MM.1S (cell line): ENCODE measurements at regions not wholly inside any gene's neighbourhood (a gene's known extent, or its start where the extent isn't known, plus 50 kb on each side); places are given as distances from the start of the nearest gene placed in this dataset.

Experiments
- DNase-seq: peaks from one replicate; pipeline ENCODE4 v3.0.0-alpha.2; 2015
- H2AFZ ChIP-seq: fragments of 300-600 bp; sonication (generic); 2 replicates; pipeline ENCODE4 v1.6.0; 2016; ENCODE audit warnings: antibody characterized with exemption, low read length
- H3F3A ChIP-seq: fragments of 300-600 bp; sonication (generic); 2 replicates; pipeline ENCODE4 v1.6.1; 2016; ENCODE audit warnings: mild to moderate bottlenecking, antibody characterized with exemption, low read length, moderate library complexity, mixed read lengths; ENCODE audit not compliant: insufficient read depth
- H3K27ac ChIP-seq: fragments of 300-600 bp; sonication (generic); 2 replicates; pipeline ENCODE4 v1.5.1; 2016; ENCODE audit warnings: mild to moderate bottlenecking, low read length
- H3K27me3 ChIP-seq: fragments of 300-600 bp; sonication (generic); replicated peaks from 2 replicates; pipeline ENCODE4 v1.6.0; 2016; ENCODE audit warnings: low read length; ENCODE audit not compliant: insufficient read depth
- H3K36me3 ChIP-seq: fragments of 300-600 bp; sonication (generic); replicated peaks from 2 replicates; pipeline ENCODE4 v1.6.1; 2016; ENCODE audit warnings: mild to moderate bottlenecking, low read length, mixed read lengths; ENCODE audit not compliant: insufficient read depth
- H3K4me1 ChIP-seq: fragments of 300-600 bp; sonication (generic); 2 replicates; pipeline ENCODE4 v1.6.1; 2016; ENCODE audit warnings: low read length, mixed read lengths
- H3K4me2 ChIP-seq: fragments of 300-600 bp; sonication (generic); 2 replicates; pipeline ENCODE4 v1.6.0; 2016; ENCODE audit warnings: low read depth, low read length
- H3K4me3 ChIP-seq: fragments of 300-600 bp; sonication (generic); 2 replicates; pipeline ENCODE4 v1.5.1; 2016; ENCODE audit warnings: low read length, mixed read lengths
- H3K79me2 ChIP-seq: fragments of 300-600 bp; sonication (generic); 2 replicates; pipeline ENCODE4 v1.6.1; 2016; ENCODE audit warnings: mixed run types, low read length, mixed read lengths
- H3K9ac ChIP-seq: fragments of 300-600 bp; sonication (generic); 2 replicates; pipeline ENCODE4 v1.6.1; 2016; ENCODE audit warnings: low read length, mixed read lengths
- H3K9me2 ChIP-seq: fragments of 300-600 bp; sonication (generic); replicated peaks from 2 replicates; pipeline ENCODE4 v1.6.1; 2016; ENCODE audit warnings: mild to moderate bottlenecking, low read length, mixed read lengths; ENCODE audit not compliant: insufficient read depth
- H3K9me3 ChIP-seq: fragments of 300-600 bp; sonication (generic); replicated peaks from 2 replicates; pipeline ENCODE4 v1.6.1; 2016; ENCODE audit warnings: mild to moderate bottlenecking, low read length, mixed read lengths; ENCODE audit not compliant: insufficient read depth
- H4K20me1 ChIP-seq: fragments of 300-600 bp; sonication (generic); 2 replicates; pipeline ENCODE4 v1.6.1; 2016; ENCODE audit warnings: mild to moderate bottlenecking, low read length, moderate library complexity, mixed read lengths; ENCODE audit not compliant: insufficient read depth
- EZH2 ChIP-seq: fragments of 300-600 bp; sonication (generic); optimal IDR thresholded peaks from 2 replicates; pipeline ENCODE3; 2017; ENCODE audit warnings: low read depth, mild to moderate bottlenecking, antibody characterized with exemption, low read length, mixed read lengths
- EZH2phosphoT487 ChIP-seq: fragments of 300-600 bp; sonication (generic); IDR thresholded peaks from 2 replicates; pipeline ENCODE4 v1.6.1; 2018; ENCODE audit warnings: antibody characterized with exemption, low read length
- TF ChIP-seq, protein P1 (sequence below): fragments of 300-600 bp; sonication (generic); IDR thresholded peaks from 2 replicates; pipeline ENCODE4 v1.5.1; 2016; ENCODE audit warnings: antibody characterized with exemption, low read length, mixed read lengths

- Histone ChIP-seq H3K9me2 (no peaks in the 10 kb centered on the region), H2AFZ (no peak overlapping the region), H3K27ac (no peak overlapping the region), H3K4me2 (no peak overlapping the region), H4K20me1 (no peaks in the 10 kb centered on the region), H3K27me3 (no peaks in the 10 kb centered on the region), H3K9ac (no peak overlapping the region), H3K4me1 (no peaks in the 10 kb centered on the region), H3K4me3 (no peak overlapping the region), H3F3A (no peaks in the 10 kb centered on the region), H3K79me2 (no peaks in the 10 kb centered on the region), H3K9me3 (no peaks in the 10 kb centered on the region), H3K36me3 (no peaks in the 10 kb centered on the region)
- TF ChIP-seq EZH2phosphoT487 (no peak), EZH2 (no peak)
- TF ChIP-seq, protein P1, sequence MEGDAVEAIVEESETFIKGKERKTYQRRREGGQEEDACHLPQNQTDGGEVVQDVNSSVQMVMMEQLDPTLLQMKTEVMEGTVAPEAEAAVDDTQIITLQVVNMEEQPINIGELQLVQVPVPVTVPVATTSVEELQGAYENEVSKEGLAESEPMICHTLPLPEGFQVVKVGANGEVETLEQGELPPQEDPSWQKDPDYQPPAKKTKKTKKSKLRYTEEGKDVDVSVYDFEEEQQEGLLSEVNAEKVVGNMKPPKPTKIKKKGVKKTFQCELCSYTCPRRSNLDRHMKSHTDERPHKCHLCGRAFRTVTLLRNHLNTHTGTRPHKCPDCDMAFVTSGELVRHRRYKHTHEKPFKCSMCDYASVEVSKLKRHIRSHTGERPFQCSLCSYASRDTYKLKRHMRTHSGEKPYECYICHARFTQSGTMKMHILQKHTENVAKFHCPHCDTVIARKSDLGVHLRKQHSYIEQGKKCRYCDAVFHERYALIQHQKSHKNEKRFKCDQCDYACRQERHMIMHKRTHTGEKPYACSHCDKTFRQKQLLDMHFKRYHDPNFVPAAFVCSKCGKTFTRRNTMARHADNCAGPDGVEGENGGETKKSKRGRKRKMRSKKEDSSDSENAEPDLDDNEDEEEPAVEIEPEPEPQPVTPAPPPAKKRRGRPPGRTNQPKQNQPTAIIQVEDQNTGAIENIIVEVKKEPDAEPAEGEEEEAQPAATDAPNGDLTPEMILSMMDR, result no peak
- DNase-seq, result no peak
These were observed 782.5 kb downstream of the C12orf50 start for GRCh38 chr12:87246726-87247125.

- Histone ChIP-seq H3K27me3 (no peaks in the 10 kb centered on the region), H3K27ac (no peak overlapping the region), H3K9me2 (no peaks in the 10 kb centered on the region), H3K36me3 (no peaks in the 10 kb centered on the region), H4K20me1 (no peaks in the 10 kb centered on the region), H3K4me1 (no peaks in the 10 kb centered on the region), H3K79me2 (no peaks in the 10 kb centered on the region), H3F3A (no peaks in the 10 kb centered on the region), H3K4me3 (no peak overlapping the region), H3K9ac (no peak overlapping the region), H3K4me2 (no peak overlapping the region), H2AFZ (no peak overlapping the region), H3K9me3 (no peaks in the 10 kb centered on the region)
- DNase-seq, result no peak
- TF ChIP-seq EZH2phosphoT487 (no peak), EZH2 (no peak)
- TF ChIP-seq, protein P1, result no peak
These were observed 790.7 kb downstream of the C12orf50 start for GRCh38 chr12:87238466-87238865.

- Histone ChIP-seq H3K27me3 (no peaks in the 10 kb centered on the region), H3K36me3 (no peaks in the 10 kb centered on the region), H3K9ac (no peak overlapping the region), H3K27ac (no peak overlapping the region), H3K9me3 (no peaks in the 10 kb centered on the region), H3F3A (no peaks in the 10 kb centered on the region), H2AFZ (no peak overlapping the region), H3K4me2 (no peak overlapping the region), H3K9me2 (no peaks in the 10 kb centered on the region), H3K4me3 (no peak overlapping the region), H4K20me1 (no peaks in the 10 kb centered on the region), H3K79me2 (no peaks in the 10 kb centered on the region), H3K4me1 (no peaks in the 10 kb centered on the region)
- TF ChIP-seq EZH2, result no peak
- no peak for TF ChIP-seq EZH2phosphoT487
- DNase-seq, result no peak
These were observed 794.3 kb downstream of the C12orf50 start for GRCh38 chr12:87234898-87235297.

DNA sequence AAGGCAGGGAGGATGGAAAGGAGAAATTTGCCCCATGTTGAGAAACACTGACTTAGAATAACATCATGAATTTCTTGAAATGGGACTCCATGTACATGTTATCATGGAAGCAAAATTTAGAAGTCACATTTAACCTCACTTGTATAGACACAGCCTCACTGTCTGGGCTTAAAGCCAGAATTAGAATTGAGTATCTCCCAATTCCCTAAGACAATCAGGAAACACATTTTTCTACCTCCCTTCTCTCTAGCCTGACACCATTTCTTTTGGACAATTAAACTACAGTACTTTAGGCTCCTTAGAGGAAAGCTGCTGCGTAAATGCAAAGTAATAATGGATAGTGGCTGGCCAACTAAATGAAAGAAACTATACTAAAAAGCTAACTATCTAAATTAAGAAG lies 795.5 kb downstream of the C12orf50 start:
- H3K4me3 ChIP-seq, result no peak overlapping the region
- H3K4me1 ChIP-seq, result no peaks in the 10 kb centered on the region
- H3K4me2 ChIP-seq, result no peak overlapping the region
- TF ChIP-seq, protein P1, result no peak
- no peak for TF ChIP-seq EZH2phosphoT487
- no peak for TF ChIP-seq EZH2
- no peaks in the 10 kb centered on the region for H3F3A ChIP-seq
- no peaks in the 10 kb centered on the region for H3K9me2 ChIP-seq
- H3K27ac ChIP-seq, result no peak overlapping the region
- H2AFZ ChIP-seq, result no peak overlapping the region
- no peaks in the 10 kb centered on the region for H3K36me3 ChIP-seq
- H3K79me2 ChIP-seq, result no peaks in the 10 kb centered on the region
- H3K9ac ChIP-seq, result no peak overlapping the region
- H3K27me3 ChIP-seq, result no peaks in the 10 kb centered on the region
- no peak for DNase-seq
- no peaks in the 10 kb centered on the region for H3K9me3 ChIP-seq
- no peaks in the 10 kb centered on the region for H4K20me1 ChIP-seq
